Prostate gland (tissue), 2 donors: ENCODE measurements at regions not wholly inside any gene's neighbourhood (a gene's known extent, or its start where the extent isn't known, plus 50 kb on each side); places are given as distances from the start of the nearest gene placed in this dataset.

ENCODE experiments used
- CTCF ChIP-seq, 4 experiments: fragments of 200-600 bp in 2 of 4; fragments of 450-650 bp in 2 of 4; sonication (generic) in 2 of 4; IDR thresholded peaks; 1 replicate in 3 of 4; 2 replicates in 1 of 4; pipeline ENCODE4 v1.5.1; 2016 to 2019; ENCODE audit warnings: antibody characterized with exemption in 4 of 4, mild to moderate bottlenecking in 2 of 4, moderate library complexity in 2 of 4
- POLR2A ChIP-seq: fragments of 450-650 bp; IDR thresholded peaks from one replicate; pipeline ENCODE4 v1.6.1; 2016; ENCODE audit warnings: antibody characterized with exemption, mild to moderate bottlenecking
- POLR2AphosphoS5 ChIP-seq: sonication (generic); formaldehyde crosslinking; IDR thresholded peaks from one replicate; pipeline ENCODE4 v1.6.1; 2017; ENCODE audit warnings: antibody characterized with exemption

- TF ChIP-seq CTCF (IDR thresholded peaks at IDR 0.05) (no peak), POLR2A (no peak), POLR2AphosphoS5 (no peak)
Measured at GRCh38 chr7:18128846-18129245, 101.2 kb upstream of the PRPS1L1 start.
